ENCODE measurements at regions not wholly inside any gene's neighbourhood (a gene's known extent, or its start where the extent isn't known, plus 50 kb on each side); places are given as distances from the start of the nearest gene placed in this dataset.

- DNase-seq: no peak
These were observed 646.1 kb downstream of the IRS1 start for GRCh38 chr2:226153553-226153952.

- DNase-seq: no peak
These were observed 648.5 kb downstream of the IRS1 start for GRCh38 chr2:226151157-226151556.

GRCh38 chr2:226143091-226143490 lies 656.5 kb downstream of the IRS1 start:
- no peak for DNase-seq

- DNase-seq: no peak
These were observed 657.2 kb downstream of the IRS1 start for GRCh38 chr2:226142463-226142862.

GRCh38 chr2:226140594-226140993 lies 659.0 kb downstream of the IRS1 start:
- DNase-seq: no peak

- no peak for DNase-seq
These were observed 659.9 kb downstream of the IRS1 start for GRCh38 chr2:226139759-226140158.

- no peak for DNase-seq
These were observed 662.3 kb downstream of the IRS1 start for GRCh38 chr2:226137201-226137811.

GRCh38 chr2:226136739-226137138 lies 662.9 kb downstream of the IRS1 start:
- no peak for DNase-seq

- no peak for DNase-seq
These were observed 663.6 kb downstream of the IRS1 start for GRCh38 chr2:226135861-226136548.

- DNase-seq: no peak
These were observed 667.1 kb downstream of the IRS1 start for GRCh38 chr2:226132323-226133215.

- no peak for DNase-seq
These were observed 668.3 kb downstream of the IRS1 start for GRCh38 chr2:226131299-226131784.

GRCh38 chr2:226130192-226130591 lies 669.4 kb downstream of the IRS1 start:
- no peak for DNase-seq

GRCh38 chr2:226127682-226128081 lies 671.9 kb downstream of the IRS1 start:
- no peak for DNase-seq

- DNase-seq: no peak
These were observed 673.5 kb downstream of the IRS1 start for GRCh38 chr2:226126104-226126503.

- no peak for DNase-seq
These were observed 674.3 kb downstream of the IRS1 start for GRCh38 chr2:226125176-226125883.

- no peak for DNase-seq
These were observed 675.0 kb downstream of the IRS1 start for GRCh38 chr2:226124548-226125011.

GRCh38 chr2:226123300-226123699 lies 676.3 kb downstream of the IRS1 start:
- DNase-seq: no peak

GRCh38 chr2:226122041-226122440 lies 677.6 kb downstream of the IRS1 start:
- no peak for DNase-seq

GRCh38 chr2:226121046-226121738 lies 678.4 kb downstream of the IRS1 start:
- DNase-seq: no peak

GRCh38 chr2:226118471-226119429 lies 680.9 kb downstream of the IRS1 start:
- no peak for DNase-seq
